ENCODE measurements at regions not wholly inside any gene's neighbourhood (a gene's known extent, or its start where the extent isn't known, plus 50 kb on each side); places are given as distances from the start of the nearest gene placed in this dataset.

- no TSS peak for BruUV-seq (replicated peaks)
- DNase-seq (ENCODE audit: low spot score) = no peak
- no peak for TF ChIP-seq EZH2phosphoT487 (IDR thresholded peaks at IDR 0.05; ENCODE audit: borderline replicate concordance, low read depth, low read length)
- TF ChIP-seq, protein P1, sequence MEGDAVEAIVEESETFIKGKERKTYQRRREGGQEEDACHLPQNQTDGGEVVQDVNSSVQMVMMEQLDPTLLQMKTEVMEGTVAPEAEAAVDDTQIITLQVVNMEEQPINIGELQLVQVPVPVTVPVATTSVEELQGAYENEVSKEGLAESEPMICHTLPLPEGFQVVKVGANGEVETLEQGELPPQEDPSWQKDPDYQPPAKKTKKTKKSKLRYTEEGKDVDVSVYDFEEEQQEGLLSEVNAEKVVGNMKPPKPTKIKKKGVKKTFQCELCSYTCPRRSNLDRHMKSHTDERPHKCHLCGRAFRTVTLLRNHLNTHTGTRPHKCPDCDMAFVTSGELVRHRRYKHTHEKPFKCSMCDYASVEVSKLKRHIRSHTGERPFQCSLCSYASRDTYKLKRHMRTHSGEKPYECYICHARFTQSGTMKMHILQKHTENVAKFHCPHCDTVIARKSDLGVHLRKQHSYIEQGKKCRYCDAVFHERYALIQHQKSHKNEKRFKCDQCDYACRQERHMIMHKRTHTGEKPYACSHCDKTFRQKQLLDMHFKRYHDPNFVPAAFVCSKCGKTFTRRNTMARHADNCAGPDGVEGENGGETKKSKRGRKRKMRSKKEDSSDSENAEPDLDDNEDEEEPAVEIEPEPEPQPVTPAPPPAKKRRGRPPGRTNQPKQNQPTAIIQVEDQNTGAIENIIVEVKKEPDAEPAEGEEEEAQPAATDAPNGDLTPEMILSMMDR (conservative IDR thresholded peaks at IDR 0.05; ENCODE audit: low read length) = no peak
- H3K9me3 ChIP-seq (ENCODE audit: low read length) = no peaks in the 10 kb centered on the region
- no peak overlapping the region for H2AFZ ChIP-seq (ENCODE audit: low read length)
- no peaks in the 10 kb centered on the region for H3K79me2 ChIP-seq (ENCODE audit: insufficient read depth, low read depth, low read length)
- CTCF ChIA-PET (ENCODE audit: unreplicated experiment) = no interaction called here
- H3K27ac ChIP-seq (ENCODE audit: low read depth, low read length, poor library complexity, severe bottlenecking) = no peak overlapping the region
- POLR2A ChIA-PET = interaction anchor here (0.9 kb wide), 1 partner anchor 77 kb away, joined by 3 read pairs; no protein-coding TSS in a partner anchor
- no peaks in the 10 kb centered on the region for H3K4me1 ChIP-seq (ENCODE audit: insufficient read depth, low read length, poor library complexity, severe bottlenecking)
- no peaks in the 10 kb centered on the region for H4K20me1 ChIP-seq (ENCODE audit: insufficient read depth, low read length)
- no peaks in the 10 kb centered on the region for H3K36me3 ChIP-seq (ENCODE audit: insufficient read depth, low read length)
- no peaks in the 10 kb centered on the region for H3K9me2 ChIP-seq (ENCODE audit: insufficient read depth, low read length)
- no peak overlapping the region for H3K4me3 ChIP-seq (ENCODE audit: low read depth, low read length, poor library complexity, severe bottlenecking)
- no peak overlapping the region for H3K4me2 ChIP-seq (ENCODE audit: low read length)
- intact Hi-C loops (cut with micrococcal nuclease; ENCODE audit: unreplicated experiment) = no loop called here
Measured at GRCh38 chr2:195001924-195002323, 655.1 kb upstream of the SLC39A10 start.

DNA sequence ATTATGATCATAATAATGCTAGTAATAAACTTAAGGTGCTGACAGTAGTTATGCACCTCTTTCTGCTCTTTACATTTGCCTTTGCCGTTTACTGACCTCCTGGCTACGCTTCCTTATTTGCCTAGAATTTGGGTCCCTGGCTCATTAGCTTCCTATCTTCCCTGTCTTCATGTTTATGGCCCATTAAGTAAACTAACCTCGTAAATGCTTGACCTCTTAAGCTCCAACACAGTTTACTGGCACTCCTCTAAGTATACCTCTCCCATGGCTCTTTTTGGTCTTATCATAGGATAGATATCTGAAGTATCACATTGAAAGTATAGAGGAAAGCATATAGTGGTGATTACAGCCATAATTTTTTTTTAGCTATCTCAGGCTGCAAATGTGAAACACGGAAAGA, 657.3 kb upstream of the SLC39A10 start:
- H2AFZ ChIP-seq (ENCODE audit: low read length) = no peak overlapping the region
- no peaks in the 10 kb centered on the region for H3K9me2 ChIP-seq (ENCODE audit: insufficient read depth, low read length)
- CTCF ChIA-PET (ENCODE audit: unreplicated experiment) = no interaction called here
- no peaks in the 10 kb centered on the region for H4K20me1 ChIP-seq (ENCODE audit: insufficient read depth, low read length)
- H3K4me2 ChIP-seq (ENCODE audit: low read length) = no peak overlapping the region
- intact Hi-C loops (cut with micrococcal nuclease; ENCODE audit: unreplicated experiment) = no loop called here
- H3K9me3 ChIP-seq (ENCODE audit: low read length) = no peaks in the 10 kb centered on the region
- BruUV-seq (replicated peaks) = no TSS peak
- H3K36me3 ChIP-seq (ENCODE audit: insufficient read depth, low read length) = no peaks in the 10 kb centered on the region
- DNase-seq (ENCODE audit: low spot score) = no peak
- no peak for TF ChIP-seq EZH2phosphoT487 (IDR thresholded peaks at IDR 0.05; ENCODE audit: borderline replicate concordance, low read depth, low read length)
- TF ChIP-seq, protein P1 (conservative IDR thresholded peaks at IDR 0.05; ENCODE audit: low read length) = no peak
- POLR2A ChIA-PET = interaction anchor here (0.8 to 1.9 kb wide), 3 partner anchors 8 to 17 kb away, joined by 3 to 5 read pairs (median 5); no protein-coding TSS in a partner anchor
- H3K79me2 ChIP-seq (ENCODE audit: insufficient read depth, low read depth, low read length) = no peaks in the 10 kb centered on the region
- no peak overlapping the region for H3K27ac ChIP-seq (ENCODE audit: low read depth, low read length, poor library complexity, severe bottlenecking)
- no peak overlapping the region for H3K4me3 ChIP-seq (ENCODE audit: low read depth, low read length, poor library complexity, severe bottlenecking)
- no peaks in the 10 kb centered on the region for H3K4me1 ChIP-seq (ENCODE audit: insufficient read depth, low read length, poor library complexity, severe bottlenecking)

GRCh38 chr2:194992648-194993047, 664.4 kb upstream of the SLC39A10 start:
- Histone ChIP-seq H2AFZ (ENCODE audit: low read length) (no peak overlapping the region), H3K4me3 (ENCODE audit: low read depth, low read length, poor library complexity, severe bottlenecking) (no peak overlapping the region), H3K9me3 (ENCODE audit: low read length) (no peaks in the 10 kb centered on the region), H3K4me2 (ENCODE audit: low read length) (no peak overlapping the region), H3K27ac (ENCODE audit: low read depth, low read length, poor library complexity, severe bottlenecking) (no peak overlapping the region), H3K36me3 (ENCODE audit: insufficient read depth, low read length) (no peaks in the 10 kb centered on the region), H3K4me1 (ENCODE audit: insufficient read depth, low read length, poor library complexity, severe bottlenecking) (no peaks in the 10 kb centered on the region), H4K20me1 (ENCODE audit: insufficient read depth, low read length) (no peaks in the 10 kb centered on the region), H3K79me2 (ENCODE audit: insufficient read depth, low read depth, low read length) (no peaks in the 10 kb centered on the region), H3K9me2 (ENCODE audit: insufficient read depth, low read length) (no peaks in the 10 kb centered on the region)
- no peak for DNase-seq (ENCODE audit: low spot score)
- ChIA-PET CTCF (ENCODE audit: unreplicated experiment) (no interaction called here), POLR2A (interaction anchor here (1.1 kb wide), 1 partner anchor 8 kb away, joined by 5 read pairs; no protein-coding TSS in a partner anchor)
- TF ChIP-seq EZH2phosphoT487 (IDR thresholded peaks at IDR 0.05; ENCODE audit: borderline replicate concordance, low read depth, low read length) = no peak
- TF ChIP-seq, protein P1 (conservative IDR thresholded peaks at IDR 0.05; ENCODE audit: low read length) = no peak
- no TSS peak for BruUV-seq (replicated peaks)
- intact Hi-C loops (cut with micrococcal nuclease; ENCODE audit: unreplicated experiment) = no loop called here
